PC-3 (cell line): ENCODE measurements at regions not wholly inside any gene's neighbourhood (a gene's known extent, or its start where the extent isn't known, plus 50 kb on each side); places are given as distances from the start of the nearest gene placed in this dataset.
"Not testable (repeated sequence)": the region's sequence is repeated elsewhere in the genome, so short reads cannot be mapped to it uniquely, and the experiment has no call there.

ENCODE experiments used
- ATAC-seq: fragments of 200-7000 bp; cut with Tn5 transposase; 2 replicates; pipeline ENCODE4 v1.9.1; 2020; ENCODE audit warnings: mild to moderate bottlenecking, moderate library complexity
- BruUV-seq: library from RNA; stranded (reverse); fragments of 400-500 nt; replicated peaks from 2 replicates; lab custom pipeline; 2021; lab: Mats Ljungman, UMichigan
- CTCF ChIA-PET: fragments of 300-600 bp; sonication (Branson Sonifier 250); formaldehyde crosslinking; loops from one replicate; lab custom pipeline; 2022; ENCODE audit warnings: antibody characterized with exemption; lab: Charles Lee
- POLR2A ChIA-PET: fragments of 300-600 bp; sonication (Branson Sonifier 250); formaldehyde crosslinking; loops from one replicate; lab custom pipeline; 2022; ENCODE audit warnings: antibody characterized with exemption; ENCODE audit not compliant: unreplicated experiment; lab: Charles Lee
- DNase-seq: peaks from one replicate; pipeline ENCODE4 v3.0.0-alpha.2; 2015
- H2AFZ ChIP-seq: fragments of 300-600 bp; sonication (generic); 2 replicates; pipeline ENCODE4 v1.6.0; 2016; ENCODE audit warnings: antibody characterized with exemption, low read length
- H3F3A ChIP-seq: fragments of 300-600 bp; sonication (generic); one replicate; pipeline ENCODE4 v1.6.0; 2017; ENCODE audit warnings: antibody characterized with exemption, low read length, control low read depth, mild to moderate bottlenecking; ENCODE audit not compliant: unreplicated experiment
- H3K27ac ChIP-seq: fragments of 300-600 bp; sonication (generic); 2 replicates; pipeline ENCODE4 v1.5.1; 2016; ENCODE audit warnings: mild to moderate bottlenecking, low read length
- H3K27me3 ChIP-seq: fragments of 300-600 bp; sonication (generic); 2 replicates; pipeline ENCODE4 v1.6.1; 2016; ENCODE audit warnings: low read length, mixed read lengths
- H3K36me3 ChIP-seq: fragments of 300-600 bp; sonication (generic); 2 replicates; pipeline ENCODE4 v1.6.1; 2016; ENCODE audit warnings: low read depth, mixed run types, low read length, mixed read lengths
- H3K4me1 ChIP-seq: fragments of 300-600 bp; sonication (generic); 2 replicates; pipeline ENCODE4 v1.5.1; 2016; ENCODE audit warnings: low read length; ENCODE audit not compliant: insufficient read depth
- H3K4me2 ChIP-seq: fragments of 300-600 bp; sonication (generic); 2 replicates; pipeline ENCODE4 v1.6.0; 2016; ENCODE audit warnings: low read length
- H3K4me3 ChIP-seq: fragments of 300-600 bp; sonication (generic); 2 replicates; pipeline ENCODE4 v1.5.1; 2016; ENCODE audit warnings: mild to moderate bottlenecking, low read length, mixed read lengths
- H3K79me2 ChIP-seq: fragments of 300-600 bp; sonication (generic); 2 replicates; pipeline ENCODE4 v1.6.1; 2017; ENCODE audit warnings: low read length, mixed read lengths
- H3K9ac ChIP-seq: fragments of 300-600 bp; sonication (generic); 2 replicates; pipeline ENCODE4 v1.6.0; 2016; ENCODE audit warnings: mild to moderate bottlenecking, low read length
- H3K9me2 ChIP-seq: fragments of 300-600 bp; sonication (generic); replicated peaks from 2 replicates; pipeline ENCODE4 v1.6.1; 2016; ENCODE audit warnings: mixed run types, low read length, mixed read lengths
- H3K9me3 ChIP-seq: fragments of 300-600 bp; sonication (generic); 2 replicates; pipeline ENCODE4 v1.6.1; 2016; ENCODE audit warnings: low read length, mixed read lengths
- H4K20me1 ChIP-seq: fragments of 300-600 bp; sonication (generic); 2 replicates; pipeline ENCODE4 v1.6.1; 2016; ENCODE audit warnings: low read length, mixed read lengths
- CTCF ChIP-seq: fragments of 300-600 bp; sonication (generic); conservative IDR thresholded peaks from 2 replicates; pipeline ENCODE4 v1.5.1; 2017; ENCODE audit warnings: antibody characterized with exemption, low read depth, mild to moderate bottlenecking, low read length
- EZH2 ChIP-seq: fragments of 300-600 bp; sonication (generic); IDR thresholded peaks from one replicate; pipeline ENCODE4 v1.6.1; 2017; ENCODE audit warnings: antibody characterized with exemption, mild to moderate bottlenecking, low read length; ENCODE audit not compliant: unreplicated experiment
- EZH2phosphoT487 ChIP-seq: fragments of 300-600 bp; sonication (generic); IDR thresholded peaks from 2 replicates; pipeline ENCODE4 v1.6.1; 2018; ENCODE audit warnings: mild to moderate bottlenecking, antibody characterized with exemption, low read length, borderline replicate concordance
- intact Hi-C: fragments of 100-400 bp; cut with micrococcal nuclease; formaldehyde crosslinking; loops from 2 replicates; pipeline ENCODE4 v1.9.0; 2023

GRCh38 chr2:21379140-21379539 lies 255.4 kb downstream of the TDRD15 start:
- H3K27me3 ChIP-seq: no peaks in the 10 kb centered on the region
- no peaks in the 10 kb centered on the region for H3K9me2 ChIP-seq
- H3K79me2 ChIP-seq: no peaks in the 10 kb centered on the region
- no peaks in the 10 kb centered on the region for H4K20me1 ChIP-seq
- no peak overlapping the region for H3K4me3 ChIP-seq
- no peaks in the 10 kb centered on the region for H3K9me3 ChIP-seq
- POLR2A ChIA-PET: no interaction called here
- DNase-seq: no peak
- no peak overlapping the region for H2AFZ ChIP-seq
- no peaks in the 10 kb centered on the region for H3K4me1 ChIP-seq
- no peaks in the 10 kb centered on the region for H3F3A ChIP-seq
- no peak for ATAC-seq
- TF ChIP-seq EZH2 (no peak), CTCF (no peak), EZH2phosphoT487 (no peak)
- H3K4me2 ChIP-seq: no peak overlapping the region
- no TSS peak for BruUV-seq
- H3K9ac ChIP-seq: no peak overlapping the region
- intact Hi-C loops: no loop called here
- CTCF ChIA-PET: no interaction called here
- no peak overlapping the region for H3K27ac ChIP-seq
- H3K36me3 ChIP-seq: no peaks in the 10 kb centered on the region

GRCh38 chr2:21379668-21380067 lies 255.9 kb downstream of the TDRD15 start:
- H3K4me1 ChIP-seq, POLR2A ChIA-PET, H3K4me2 ChIP-seq, H3K27ac ChIP-seq, H3K4me3 ChIP-seq, H3K9me2 ChIP-seq, H3K9ac ChIP-seq, H3K36me3 ChIP-seq, DNase-seq, H3K79me2 ChIP-seq, H3F3A ChIP-seq, H3K27me3 ChIP-seq, CTCF ChIA-PET, ATAC-seq, BruUV-seq, H4K20me1 ChIP-seq, H3K9me3 ChIP-seq, H2AFZ ChIP-seq, intact Hi-C loops: not testable (repeated sequence)

DNA sequence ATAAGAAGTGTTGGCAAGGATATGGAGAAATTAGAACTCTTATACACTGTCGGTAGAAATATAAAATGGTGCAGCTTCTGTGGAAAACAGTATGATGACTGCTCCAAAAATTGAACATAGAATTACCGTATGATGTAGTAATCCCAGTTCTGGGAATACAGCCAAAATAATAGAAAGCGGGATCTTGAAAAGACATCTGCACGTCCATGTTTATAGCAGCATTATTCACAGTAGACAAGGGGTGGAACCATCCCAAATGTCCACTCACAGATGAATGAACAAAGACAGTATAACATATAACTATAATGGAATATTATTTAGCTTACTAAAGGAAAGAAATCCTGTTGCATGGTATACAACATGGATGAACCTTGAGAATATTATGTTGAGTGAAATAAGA lies 257.7 kb downstream of the TDRD15 start:
- Histone ChIP-seq H3K4me1 (no peaks in the 10 kb centered on the region), H3K9ac (no peak overlapping the region), H4K20me1 (no peaks in the 10 kb centered on the region), H3K27ac (no peak overlapping the region), H3K9me3 (no peaks in the 10 kb centered on the region), H3K9me2 (no peaks in the 10 kb centered on the region), H3K4me2 (no peak overlapping the region), H3K4me3 (no peak overlapping the region), H3F3A (no peaks in the 10 kb centered on the region), H2AFZ (no peak overlapping the region), H3K27me3 (no peaks in the 10 kb centered on the region), H3K36me3 (no peaks in the 10 kb centered on the region), H3K79me2 (no peaks in the 10 kb centered on the region)
- TF ChIP-seq EZH2 (no peak), CTCF (no peak), EZH2phosphoT487 (no peak)
- no peak for DNase-seq
- no TSS peak for BruUV-seq
- ChIA-PET POLR2A (no interaction called here), CTCF (no interaction called here)
- intact Hi-C loops: no loop called here
- no peak for ATAC-seq
